ENCODE measurements at regions not wholly inside any gene's neighbourhood (a gene's known extent, or its start where the extent isn't known, plus 50 kb on each side); places are given as distances from the start of the nearest gene placed in this dataset.
A peak's percentile ranks its signal among the peaks of the same experiment; 100 is the strongest.

DNA sequence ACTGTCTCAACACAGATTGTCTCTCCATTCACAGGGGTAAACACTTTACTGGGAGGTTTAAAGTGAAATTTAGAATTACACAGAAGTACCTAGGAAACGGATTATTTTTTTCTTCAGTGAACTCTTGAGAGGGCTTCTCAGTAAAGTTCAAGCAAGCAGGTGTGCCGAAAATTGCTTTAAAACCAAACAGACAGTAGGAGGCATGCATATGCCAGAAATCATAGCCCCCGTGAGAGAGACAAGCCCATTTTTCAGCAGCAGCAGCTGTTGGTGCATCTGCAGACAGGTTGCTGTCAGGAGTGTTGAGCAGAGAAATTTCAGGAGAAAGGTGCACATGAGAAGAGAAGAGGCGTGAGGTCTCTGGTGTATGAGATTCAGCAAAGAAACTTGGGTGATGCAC, 2115.5 kb upstream of the CELF4 start:
- no peak overlapping the region for H3K27ac ChIP-seq (ENCODE audit: low read depth)
- no peaks in the 10 kb centered on the region for H3K4me1 ChIP-seq (ENCODE audit: insufficient read depth)
- 80% methylated on average over 4 of the region's 4 CpGs for WGBS
- H3K36me3 ChIP-seq (ENCODE audit: insufficient read depth), result no peaks in the 10 kb centered on the region
- no peak overlapping the region for H3K4me3 ChIP-seq (ENCODE audit: low read depth, low read length)
- DNase-seq (ENCODE audit: extremely low spot score), result no peak

DNA sequence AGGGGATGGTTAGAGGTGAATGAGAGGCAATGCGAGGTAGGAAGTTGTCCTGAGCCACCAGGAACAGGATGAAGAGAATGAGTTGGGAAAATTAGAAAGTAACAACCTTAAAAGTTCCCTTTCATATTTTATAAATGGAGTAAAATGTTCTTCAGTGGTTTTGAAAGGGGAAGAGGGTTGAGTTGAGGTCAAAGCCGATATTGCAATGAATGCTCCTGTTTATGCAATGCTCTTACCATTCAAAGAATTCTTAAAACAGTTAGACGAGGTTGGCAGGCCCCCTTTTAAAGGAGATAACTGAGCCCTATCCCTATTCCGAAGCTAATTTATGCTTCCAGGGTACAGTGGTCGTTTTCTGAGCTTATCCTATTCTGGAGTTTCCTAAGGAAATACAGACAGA, 2110.3 kb upstream of the CELF4 start:
- no peak for DNase-seq (ENCODE audit: extremely low spot score)
- no peaks in the 10 kb centered on the region for H3K4me1 ChIP-seq (ENCODE audit: insufficient read depth)
- H3K36me3 ChIP-seq (ENCODE audit: insufficient read depth), result no peaks in the 10 kb centered on the region
- no peak overlapping the region for H3K27ac ChIP-seq (ENCODE audit: low read depth)
- 81% methylated on average over 5 of the region's 5 CpGs for WGBS
- H3K4me3 ChIP-seq (ENCODE audit: low read depth, low read length), result no peak overlapping the region

DNA sequence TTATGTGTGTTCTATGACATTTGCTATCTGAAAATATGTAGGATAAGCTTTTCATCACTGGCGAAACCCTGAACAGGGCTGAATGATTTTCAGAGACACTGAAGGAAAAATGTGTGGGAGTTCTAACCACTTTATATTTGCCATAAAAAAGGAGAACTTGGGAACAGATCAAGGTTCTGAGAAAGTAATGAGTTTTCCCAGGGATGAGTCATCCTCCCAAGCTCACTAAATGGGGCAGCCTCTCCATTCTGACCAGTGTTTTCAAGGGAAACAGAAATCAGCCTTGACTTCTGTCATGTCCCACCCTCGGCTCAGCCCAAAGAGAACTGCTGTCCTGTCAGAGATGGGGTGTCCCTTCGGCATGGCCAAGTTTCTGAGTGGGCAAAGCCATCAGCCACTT, 2109.8 kb upstream of the CELF4 start:
- Histone ChIP-seq H3K4me1 (ENCODE audit: insufficient read depth) (no peaks in the 10 kb centered on the region), H3K36me3 (ENCODE audit: insufficient read depth) (no peaks in the 10 kb centered on the region), H3K4me3 (ENCODE audit: low read depth, low read length) (no peak overlapping the region), H3K27ac (ENCODE audit: low read depth) (no peak overlapping the region)
- 82% methylated on average over 3 of the region's 3 CpGs for WGBS
- DNase-seq (ENCODE audit: extremely low spot score), result peak; percentile 4

DNA sequence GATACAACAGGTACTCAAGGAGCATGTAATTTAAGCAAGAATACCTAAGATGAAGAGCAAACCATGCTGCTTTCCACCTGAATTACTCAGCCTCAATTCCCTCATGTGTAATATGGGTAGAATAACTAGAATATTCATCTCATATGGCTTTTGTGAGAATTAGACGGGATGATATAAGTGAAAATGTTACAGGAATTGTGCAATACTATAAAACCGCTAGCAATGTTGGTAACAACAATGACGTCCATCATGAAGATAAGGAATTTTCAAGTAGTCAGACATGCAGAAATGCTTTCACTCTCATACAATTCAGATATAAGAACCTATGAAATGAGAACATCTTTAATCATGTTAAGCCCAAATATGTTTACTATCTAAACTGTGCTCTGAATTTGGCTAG, 2106.6 kb upstream of the CELF4 start:
- WGBS, result 91% methylated on average over 3 of the region's 3 CpGs
- no peak overlapping the region for H3K27ac ChIP-seq (ENCODE audit: low read depth)
- DNase-seq (ENCODE audit: extremely low spot score), result no peak
- no peak overlapping the region for H3K4me3 ChIP-seq (ENCODE audit: low read depth, low read length)
- H3K4me1 ChIP-seq (ENCODE audit: insufficient read depth), result no peaks in the 10 kb centered on the region
- no peaks in the 10 kb centered on the region for H3K36me3 ChIP-seq (ENCODE audit: insufficient read depth)

DNA sequence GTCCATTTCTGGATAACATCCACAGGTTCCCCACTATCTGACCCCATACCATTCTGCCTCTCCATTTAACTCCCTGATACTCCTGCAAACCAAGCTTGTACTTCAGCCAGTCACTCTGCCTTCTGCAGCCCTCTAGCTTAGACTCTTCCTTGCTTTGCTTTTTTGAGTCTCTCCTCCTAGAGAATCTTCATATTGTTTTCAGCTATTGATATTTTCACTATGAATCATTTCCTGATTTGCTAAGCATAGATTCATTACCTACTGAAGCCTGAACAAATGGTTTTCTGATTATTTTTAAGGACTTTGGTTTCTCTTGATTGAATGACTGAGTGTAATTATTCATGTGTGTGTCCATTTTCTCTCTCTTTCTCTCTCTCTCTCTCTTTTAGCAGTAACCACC, 2102.3 kb upstream of the CELF4 start:
- DNase-seq (ENCODE audit: extremely low spot score), result no peak
- Histone ChIP-seq H3K27ac (ENCODE audit: low read depth) (no peak overlapping the region), H3K4me3 (ENCODE audit: low read depth, low read length) (no peak overlapping the region)

DNA sequence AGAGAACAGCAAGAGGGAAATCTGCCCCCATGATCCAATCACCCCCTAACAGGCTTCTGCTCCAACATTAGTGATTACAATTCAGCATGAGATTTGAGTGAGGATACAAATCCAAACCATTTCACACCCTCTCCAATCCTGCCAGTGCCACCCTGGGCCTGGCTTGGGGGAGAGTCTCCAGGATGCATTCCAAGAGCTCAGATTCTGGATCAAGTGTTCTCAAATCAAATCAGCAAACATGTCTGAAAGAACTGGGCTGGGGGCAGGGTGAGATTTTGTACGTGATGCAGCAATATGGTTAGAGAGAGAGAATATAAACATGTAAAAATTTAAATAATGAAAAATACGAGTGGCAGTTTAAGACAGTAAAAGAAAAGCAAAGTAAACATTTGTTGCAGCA, 2100.9 kb upstream of the CELF4 start:
- DNase-seq (ENCODE audit: extremely low spot score), result no peak
- 56% methylated on average over 2 of the region's 2 CpGs for WGBS
- H3K27ac ChIP-seq (ENCODE audit: low read depth), result no peak overlapping the region
- H3K4me3 ChIP-seq (ENCODE audit: low read depth, low read length), result no peak overlapping the region
- no peaks in the 10 kb centered on the region for H3K4me1 ChIP-seq (ENCODE audit: insufficient read depth)
- no peaks in the 10 kb centered on the region for H3K36me3 ChIP-seq (ENCODE audit: insufficient read depth)

More for the DNA sequence above, 2102.3 kb upstream of the CELF4 start:
- Histone ChIP-seq H3K4me1 (ENCODE audit: insufficient read depth) (no peaks in the 10 kb centered on the region), H3K36me3 (ENCODE audit: insufficient read depth) (no peaks in the 10 kb centered on the region)

DNA sequence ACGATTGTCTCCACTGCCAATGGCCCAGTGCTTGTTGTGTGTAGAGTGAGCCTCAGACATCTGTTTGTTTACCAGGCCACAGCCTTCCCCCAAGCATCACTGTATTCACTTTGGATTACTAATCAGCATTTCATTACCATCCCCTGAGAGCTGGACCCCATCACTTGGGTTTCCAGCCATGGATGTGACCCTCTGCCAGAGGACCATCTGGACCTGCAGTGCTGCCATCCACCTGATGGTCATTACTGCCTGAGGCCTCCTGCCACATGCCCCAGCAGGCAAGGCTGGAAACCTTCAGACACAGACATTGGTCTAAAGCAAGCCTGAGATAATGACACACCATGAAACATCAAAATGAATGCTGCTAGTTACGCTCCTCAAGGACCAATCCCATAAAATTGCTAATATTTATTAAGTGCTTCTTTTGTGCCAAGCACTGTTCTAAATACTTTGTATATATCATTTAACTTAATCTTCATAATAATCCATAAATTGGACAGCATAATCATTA, 2096.3 kb upstream of the CELF4 start:
- no peak for DNase-seq (ENCODE audit: extremely low spot score)
- H3K36me3 ChIP-seq (ENCODE audit: insufficient read depth), result no peaks in the 10 kb centered on the region
- no peak overlapping the region for H3K27ac ChIP-seq (ENCODE audit: low read depth)
- WGBS, result 100% methylated on average over 2 of the region's 2 CpGs
- H3K4me1 ChIP-seq (ENCODE audit: insufficient read depth), result no peaks in the 10 kb centered on the region
- H3K4me3 ChIP-seq (ENCODE audit: low read depth, low read length), result no peak overlapping the region

DNA sequence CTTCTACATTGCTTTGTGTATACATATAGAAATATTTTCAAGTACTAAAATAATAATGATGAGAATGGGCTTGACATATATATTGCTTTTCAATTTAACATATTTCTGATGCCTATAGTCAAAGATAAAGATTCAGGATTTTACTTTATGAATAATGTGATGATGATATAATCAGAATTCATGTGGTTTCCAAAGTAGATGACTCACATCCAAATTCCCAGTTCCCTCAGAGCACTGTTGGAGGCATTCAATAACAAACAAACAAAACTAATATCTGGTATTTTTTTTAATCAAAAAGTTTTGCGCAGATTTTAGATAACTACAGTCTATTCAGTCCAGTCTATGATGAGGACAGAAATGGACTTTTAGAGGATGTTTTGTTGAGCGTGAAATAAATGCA, 2094.5 kb upstream of the CELF4 start:
- 93% methylated on average over 2 of the region's 2 CpGs for WGBS
- no peak overlapping the region for H3K27ac ChIP-seq (ENCODE audit: low read depth)
- no peaks in the 10 kb centered on the region for H3K4me1 ChIP-seq (ENCODE audit: insufficient read depth)
- H3K36me3 ChIP-seq (ENCODE audit: insufficient read depth), result no peaks in the 10 kb centered on the region
- no peak overlapping the region for H3K4me3 ChIP-seq (ENCODE audit: low read depth, low read length)
- DNase-seq (ENCODE audit: extremely low spot score), result no peak

DNA sequence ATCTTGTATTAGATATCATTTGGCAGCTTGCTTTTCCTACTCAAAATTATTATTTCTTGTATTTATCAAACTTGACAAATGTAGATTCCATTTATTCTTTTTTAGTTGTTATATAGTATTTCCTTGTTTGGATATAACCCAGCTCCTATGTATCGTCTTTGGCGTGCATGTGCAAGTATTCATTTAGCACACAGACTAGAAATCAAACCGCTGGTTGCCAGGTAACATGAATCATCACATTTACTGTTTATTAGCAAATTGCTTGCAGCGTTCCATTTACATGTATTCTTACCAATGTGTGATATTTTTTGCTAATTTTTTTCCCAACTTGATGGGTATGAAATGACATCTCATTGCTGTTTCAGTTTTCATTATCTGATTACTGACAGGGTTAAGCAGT, 2089.7 kb upstream of the CELF4 start:
- no peak overlapping the region for H3K27ac ChIP-seq (ENCODE audit: low read depth)
- WGBS, result 93% methylated on average over 4 of the region's 4 CpGs
- H3K4me1 ChIP-seq (ENCODE audit: insufficient read depth), result no peaks in the 10 kb centered on the region
- no peak for DNase-seq (ENCODE audit: extremely low spot score)
- no peaks in the 10 kb centered on the region for H3K36me3 ChIP-seq (ENCODE audit: insufficient read depth)
- H3K4me3 ChIP-seq (ENCODE audit: low read depth, low read length), result no peak overlapping the region

DNA sequence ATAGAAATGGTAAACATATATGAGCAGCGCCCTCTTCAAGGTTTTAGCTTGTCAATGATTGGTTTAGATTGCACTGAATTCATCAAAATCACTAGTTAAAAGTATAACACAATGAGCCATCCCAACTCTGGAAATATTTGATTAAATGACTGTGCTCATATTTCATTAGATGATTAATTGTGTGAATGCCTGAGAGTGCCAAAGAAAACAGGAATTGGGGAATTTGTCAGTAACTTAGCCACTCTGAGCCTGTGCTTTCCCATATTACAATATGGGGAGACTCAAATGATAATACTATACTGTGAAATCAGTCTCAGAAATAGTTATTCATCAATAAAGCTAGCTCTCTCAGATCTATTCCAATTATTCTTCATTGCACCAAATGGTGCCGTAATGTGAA, 2087.6 kb upstream of the CELF4 start:
- Histone ChIP-seq H3K4me3 (ENCODE audit: low read depth, low read length) (no peak overlapping the region), H3K36me3 (ENCODE audit: insufficient read depth) (no peaks in the 10 kb centered on the region), H3K4me1 (ENCODE audit: insufficient read depth) (no peaks in the 10 kb centered on the region), H3K27ac (ENCODE audit: low read depth) (no peak overlapping the region)
- WGBS, result 94% methylated on average over 2 of the region's 2 CpGs
- DNase-seq (ENCODE audit: extremely low spot score), result no peak

DNA sequence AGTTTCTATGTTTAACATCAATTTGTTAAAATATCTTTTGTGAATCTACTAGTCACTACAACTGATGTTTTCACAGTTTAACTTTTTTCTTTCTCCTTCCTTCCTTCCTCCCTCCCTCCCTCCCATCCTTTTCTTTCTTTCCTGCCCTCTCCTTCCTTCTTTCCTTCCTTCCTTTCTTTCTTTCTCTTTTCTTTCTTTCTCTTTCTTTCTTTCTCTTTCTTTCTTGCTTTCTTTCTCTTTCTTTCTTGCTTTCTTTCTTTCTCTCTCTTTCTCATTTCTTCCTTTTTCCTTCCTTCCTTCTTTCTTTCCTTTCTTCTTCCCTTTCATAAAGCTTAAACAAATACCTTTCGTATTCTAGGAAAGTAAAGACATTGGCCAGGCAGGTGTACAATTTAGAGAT, 2083.0 kb upstream of the CELF4 start:
- Histone ChIP-seq H3K4me3 (ENCODE audit: low read depth, low read length) (no peak overlapping the region), H3K4me1 (ENCODE audit: insufficient read depth) (no peaks in the 10 kb centered on the region), H3K27ac (ENCODE audit: low read depth) (no peak overlapping the region), H3K36me3 (ENCODE audit: insufficient read depth) (no peaks in the 10 kb centered on the region)
- DNase-seq (ENCODE audit: extremely low spot score), result no peak
- 96% methylated on average over 1 of the region's 1 CpG for WGBS

DNA sequence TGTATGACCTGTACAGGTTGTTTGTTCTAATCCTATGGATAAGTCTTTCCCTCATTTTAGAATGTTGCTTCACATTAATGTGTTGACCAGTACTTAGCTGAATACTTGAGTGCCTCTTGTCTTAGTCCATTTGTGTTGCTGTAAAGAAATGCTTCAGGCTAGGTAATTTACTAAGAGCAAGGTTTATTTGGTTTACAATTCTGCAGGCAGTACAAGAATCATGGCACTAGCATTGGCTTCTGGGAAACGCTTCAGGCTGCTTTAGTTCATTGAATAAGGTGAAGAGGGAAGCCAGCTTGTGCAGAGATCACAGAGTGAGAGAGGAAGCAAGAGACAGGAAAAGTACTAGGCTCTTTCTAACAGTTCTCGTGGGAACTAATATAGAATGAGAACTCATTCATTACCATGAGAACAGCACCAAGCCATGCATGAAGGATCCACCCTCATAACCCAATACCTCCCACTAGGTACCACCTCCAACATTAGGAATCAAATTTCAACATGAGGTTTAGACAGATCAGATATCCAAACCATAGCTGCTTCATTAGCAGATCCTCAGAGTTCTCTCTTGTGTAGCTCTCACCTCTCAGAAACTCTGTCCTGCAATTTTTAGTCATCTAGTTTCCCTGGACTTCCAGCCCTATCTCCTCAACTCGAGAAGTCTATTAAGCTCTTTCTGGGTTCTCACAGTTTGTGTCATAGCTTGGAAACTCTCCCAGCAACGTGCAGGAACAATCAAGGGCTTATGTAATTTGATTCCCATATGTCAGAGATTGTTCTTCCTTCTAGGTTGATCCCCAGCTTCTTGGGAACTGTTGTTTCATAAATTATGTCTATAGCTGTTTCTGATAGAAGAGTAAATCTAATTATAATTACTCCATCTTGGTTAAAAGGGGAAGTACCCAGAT, 2082.3 kb upstream of the CELF4 start:
- H3K4me1 ChIP-seq (ENCODE audit: insufficient read depth), result no peaks in the 10 kb centered on the region
- H3K4me3 ChIP-seq (ENCODE audit: low read depth, low read length), result no peak overlapping the region
- no peaks in the 10 kb centered on the region for H3K36me3 ChIP-seq (ENCODE audit: insufficient read depth)
- 48% methylated on average over 4 of the region's 4 CpGs for WGBS
- no peak overlapping the region for H3K27ac ChIP-seq (ENCODE audit: low read depth)
- no peak for DNase-seq (ENCODE audit: extremely low spot score)

DNA sequence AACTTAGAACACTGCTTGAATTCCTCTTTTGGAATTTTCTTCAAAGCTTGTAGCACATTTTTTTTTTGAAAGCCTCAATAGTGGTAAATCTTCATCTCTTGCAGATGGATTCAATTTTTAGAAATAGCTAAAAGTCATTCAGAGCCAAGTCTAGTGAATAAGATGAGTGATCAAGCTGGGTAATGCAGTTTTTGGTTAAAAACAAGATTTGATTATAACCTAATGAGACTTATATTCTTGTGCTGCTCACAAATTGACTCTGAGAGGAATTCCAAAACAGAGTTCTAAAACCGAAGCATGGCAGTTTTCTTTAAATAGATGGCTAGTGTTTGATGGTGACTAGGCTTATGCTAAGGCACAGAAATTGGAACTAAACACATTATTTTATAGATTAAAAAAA, 2072.6 kb upstream of the CELF4 start:
- Histone ChIP-seq H3K27ac (ENCODE audit: low read depth) (no peak overlapping the region), H3K4me3 (ENCODE audit: low read depth, low read length) (no peak overlapping the region), H3K36me3 (ENCODE audit: insufficient read depth) (no peaks in the 10 kb centered on the region), H3K4me1 (ENCODE audit: insufficient read depth) (no peaks in the 10 kb centered on the region)
- DNase-seq (ENCODE audit: extremely low spot score), result no peak
- 85% methylated on average over 1 of the region's 1 CpG for WGBS

DNA sequence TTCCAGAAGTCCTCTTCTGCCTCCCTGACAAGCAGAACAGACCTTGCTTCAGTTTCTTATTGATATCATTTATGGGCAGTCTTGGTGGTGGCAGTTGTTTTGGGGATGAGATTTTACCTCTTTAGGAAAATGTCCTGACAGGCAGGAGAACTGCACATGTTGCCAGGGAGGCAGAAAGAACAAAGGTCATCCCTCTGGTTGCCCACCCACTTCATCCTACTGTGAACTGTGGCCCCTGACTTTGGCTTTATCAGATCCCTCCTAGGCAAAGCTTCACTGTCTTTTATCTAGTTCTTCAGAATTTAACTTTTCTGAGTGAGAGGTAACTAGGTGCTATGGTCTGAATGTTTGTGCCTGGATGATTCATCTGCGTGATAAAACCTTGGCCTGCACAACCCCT, 2071.3 kb upstream of the CELF4 start:
- H3K36me3 ChIP-seq (ENCODE audit: insufficient read depth), result no peaks in the 10 kb centered on the region
- no peak overlapping the region for H3K27ac ChIP-seq (ENCODE audit: low read depth)
- DNase-seq (ENCODE audit: extremely low spot score), result no peak
- H3K4me1 ChIP-seq (ENCODE audit: insufficient read depth), result no peaks in the 10 kb centered on the region
- 92% methylated on average over 1 of the region's 1 CpG for WGBS
- H3K4me3 ChIP-seq (ENCODE audit: low read depth, low read length), result no peak overlapping the region
